ENCODE measurements at regions not wholly inside any gene's neighbourhood (a gene's known extent, or its start where the extent isn't known, plus 50 kb on each side); places are given as distances from the start of the nearest gene placed in this dataset.
"Not testable (repeated sequence)": the region's sequence is repeated elsewhere in the genome, so short reads cannot be mapped to it uniquely, and the experiment has no call there.

GRCh38 chr1:223001653-223002634 lies 141.1 kb downstream of the TLR5 start:
- no peak for DNase-seq

GRCh38 chr1:223003549-223003948 lies 139.5 kb downstream of the TLR5 start:
- DNase-seq, result no peak

- DNase-seq, result no peak
Observed at GRCh38 chr1:223006371-223006770, 136.7 kb downstream of the TLR5 start.

- DNase-seq, result no peak
Observed at GRCh38 chr1:223006917-223007648, 136.0 kb downstream of the TLR5 start.

- DNase-seq, result no peak
Observed at GRCh38 chr1:223007935-223008334, 135.1 kb downstream of the TLR5 start.

GRCh38 chr1:223008808-223009207 lies 134.2 kb downstream of the TLR5 start:
- DNase-seq, result no peak

GRCh38 chr1:223009406-223009805 lies 133.6 kb downstream of the TLR5 start:
- no peak for DNase-seq

- DNase-seq, result no peak
Observed at GRCh38 chr1:223010582-223011504, 132.2 kb downstream of the TLR5 start.

- no peak for DNase-seq
Observed at GRCh38 chr1:223011505-223011856, 131.6 kb downstream of the TLR5 start.

- no peak for DNase-seq
Observed at GRCh38 chr1:223012176-223012788, 130.8 kb downstream of the TLR5 start.

GRCh38 chr1:223012938-223013337 lies 130.1 kb downstream of the TLR5 start:
- no peak for DNase-seq

GRCh38 chr1:223014142-223014873 lies 128.7 kb downstream of the TLR5 start:
- no peak for DNase-seq

GRCh38 chr1:223016381-223016780 lies 126.7 kb downstream of the TLR5 start:
- no peak for DNase-seq

GRCh38 chr1:223016890-223017289 lies 126.2 kb downstream of the TLR5 start:
- DNase-seq, result no peak

- DNase-seq, result no peak
Observed at GRCh38 chr1:223017291-223017690, 125.8 kb downstream of the TLR5 start.

GRCh38 chr1:223018534-223018933 lies 124.5 kb downstream of the TLR5 start:
- no peak for DNase-seq

- no peak for DNase-seq
Observed at GRCh38 chr1:223019256-223019655, 123.8 kb downstream of the TLR5 start.

GRCh38 chr1:223020770-223021169 lies 122.3 kb downstream of the TLR5 start:
- DNase-seq, result no peak

- DNase-seq, result no peak
Observed at GRCh38 chr1:223022641-223023473, 120.2 kb downstream of the TLR5 start.

- DNase-seq, result no peak
Observed at GRCh38 chr1:223023863-223024262, 119.2 kb downstream of the TLR5 start.

GRCh38 chr1:223024486-223024885 lies 118.6 kb downstream of the TLR5 start:
- not testable (repeated sequence) for DNase-seq
